Uterus (tissue), 3 donors: ENCODE measurements at regions not wholly inside any gene's neighbourhood (a gene's known extent, or its start where the extent isn't known, plus 50 kb on each side); places are given as distances from the start of the nearest gene placed in this dataset.

Source experiments
- DNase-seq, 2 donors: peaks; one replicate each; pipeline ENCODE4 v3.0.0-alpha.2; 2019 to 2020
- H3K27ac ChIP-seq, 2 donors: fragments of 200-600 bp; sonication (generic); 1 replicate in 1 of 2; 2 replicates in 1 of 2; pipeline ENCODE4 v1.5.1; 2016 to 2018
- H3K27me3 ChIP-seq, 2 donors: fragments of 200-600 bp; sonication (generic); one replicate each; pipeline ENCODE4 v1.5.1; 2018 to 2019; ENCODE audit warnings: control low read depth in 1 of 2
- H3K36me3 ChIP-seq, 2 donors: fragments of 200-600 bp; sonication (generic); one replicate each; pipeline ENCODE4 v1.5.1; 2019; ENCODE audit warnings: control low read depth in 1 of 2
- H3K4me1 ChIP-seq, 2 donors: fragments of 200-600 bp; sonication (generic); one replicate each; pipeline ENCODE4 v1.5.1; 2018 to 2019; ENCODE audit warnings: control low read depth in 1 of 2
- H3K4me3 ChIP-seq, 2 donors: fragments of 200-600 bp; sonication (generic); 1 replicate in 1 of 2; 2 replicates in 1 of 2; pipeline ENCODE4 v1.5.1; 2018 to 2019; ENCODE audit warnings: mild to moderate bottlenecking in 1 of 2
- H3K9me3 ChIP-seq, 2 donors: fragments of 200-600 bp; sonication (generic); one replicate each; pipeline ENCODE4 v1.5.1; 2019; ENCODE audit warnings: control low read depth in 1 of 2
- CTCF ChIP-seq, 4 experiments: fragments of 200-600 bp in 2 of 4; fragments of 450-650 bp in 2 of 4; sonication (generic) in 2 of 4; IDR thresholded peaks; one replicate each; pipeline ENCODE4 v1.5.1; 2016 to 2019; ENCODE audit warnings: antibody characterized with exemption in 4 of 4, mild to moderate bottlenecking in 2 of 4, moderate library complexity in 1 of 4
- POLR2A ChIP-seq, 2 donors: fragments of 450-650 bp; IDR thresholded peaks; one replicate each; pipeline ENCODE4 v1.6.1; 2016; ENCODE audit warnings: antibody characterized with exemption in 2 of 2, mild to moderate bottlenecking in 1 of 2, moderate library complexity in 1 of 2
- intact Hi-C: fragments of 100-400 bp; cut with DNase I; formaldehyde crosslinking; loops from one replicate; pipeline ENCODE4 v1.15.1; 2023; ENCODE audit warnings: low total_unique reads
- donor health status: DM: yes; HTN: yes; CAD: no.

DNA sequence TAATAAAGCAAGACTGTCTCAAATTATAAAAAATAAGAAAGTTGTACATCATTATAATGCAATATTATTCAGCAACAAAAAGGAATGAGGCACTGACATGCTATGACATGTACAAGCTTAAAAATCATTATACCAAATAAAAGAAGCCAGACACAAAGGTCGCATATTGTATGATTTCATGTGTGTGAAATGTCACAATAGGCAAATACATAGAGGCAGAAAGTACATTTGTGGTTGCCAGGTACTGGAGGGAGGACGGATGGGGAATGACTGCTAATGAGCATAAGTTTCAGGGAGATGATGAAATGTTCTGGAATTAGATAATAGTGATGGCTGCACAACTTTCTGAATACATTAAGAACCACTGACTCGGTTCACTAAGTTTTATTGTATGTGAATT lies 73.6 kb upstream of the NBPF3 start:
- no peaks in the 10 kb centered on the region for H3K9me3 ChIP-seq
- no peaks in the 10 kb centered on the region for H3K36me3 ChIP-seq
- intact Hi-C loops = loop anchor here (5.0 kb wide), 2 partner anchors 109 to 134 kb away; no protein-coding TSS in a partner anchor
- H3K27ac ChIP-seq = no peak overlapping the region
- no peaks in the 10 kb centered on the region for H3K27me3 ChIP-seq
- H3K4me3 ChIP-seq = no peak overlapping the region
- DNase-seq = no peak
- no peaks in the 10 kb centered on the region for H3K4me1 ChIP-seq
- no peak for TF ChIP-seq CTCF (IDR thresholded peaks at IDR 0.05)
- no peak for TF ChIP-seq POLR2A (IDR thresholded peaks at IDR 0.05)

- Histone ChIP-seq H3K9me3 (no peaks in the 10 kb centered on the region), H3K27me3 (no peaks in the 10 kb centered on the region), H3K36me3 (no peaks in the 10 kb centered on the region), H3K27ac (no peak overlapping the region), H3K4me3 (no peak overlapping the region), H3K4me1 (no peaks in the 10 kb centered on the region)
- TF ChIP-seq CTCF (IDR thresholded peaks at IDR 0.05) = no peak
- no peak for TF ChIP-seq POLR2A (IDR thresholded peaks at IDR 0.05)
- intact Hi-C loops = loop anchor here (5.0 kb wide), 2 partner anchors 108 to 133 kb away; no protein-coding TSS in a partner anchor
- DNase-seq = no peak
Measured at GRCh38 chr1:21365036-21365435, 74.8 kb upstream of the ECE1 start.

GRCh38 chr1:21362096-21362495 lies 71.8 kb upstream of the ECE1 start:
- no peaks in the 10 kb centered on the region for H3K27me3 ChIP-seq
- no peaks in the 10 kb centered on the region for H3K36me3 ChIP-seq
- intact Hi-C loops = no loop called here
- no peak overlapping the region for H3K27ac ChIP-seq
- DNase-seq = no peak
- no peaks in the 10 kb centered on the region for H3K4me1 ChIP-seq
- TF ChIP-seq CTCF (IDR thresholded peaks at IDR 0.05) = no peak
- TF ChIP-seq POLR2A (IDR thresholded peaks at IDR 0.05) = no peak
- H3K4me3 ChIP-seq = no peak overlapping the region
- no peaks in the 10 kb centered on the region for H3K9me3 ChIP-seq

DNA sequence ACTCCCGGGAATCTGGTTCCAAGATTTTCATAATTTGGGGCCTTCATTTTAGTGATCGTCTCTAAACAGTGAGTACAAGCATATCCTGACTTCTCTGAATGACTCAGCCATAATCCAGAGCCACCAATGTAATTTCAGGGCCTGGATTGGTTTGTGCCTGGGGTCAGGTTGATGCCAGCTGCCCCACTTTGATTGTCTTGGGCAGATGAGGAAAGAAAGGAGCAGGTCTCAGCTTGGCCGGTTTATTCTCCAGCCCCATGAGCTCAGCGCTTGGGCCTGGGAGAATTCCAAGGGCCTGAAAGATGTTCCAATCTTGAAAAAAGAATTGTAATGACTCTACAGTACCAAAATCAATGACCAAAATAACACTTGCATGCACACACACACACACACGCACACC lies 71.2 kb upstream of the ECE1 start:
- Histone ChIP-seq H3K27ac (no peak overlapping the region), H3K4me3 (no peak overlapping the region), H3K27me3 (no peaks in the 10 kb centered on the region), H3K36me3 (no peaks in the 10 kb centered on the region), H3K9me3 (no peaks in the 10 kb centered on the region), H3K4me1 (no peaks in the 10 kb centered on the region)
- intact Hi-C loops = no loop called here
- TF ChIP-seq POLR2A (IDR thresholded peaks at IDR 0.05) = no peak
- TF ChIP-seq CTCF (IDR thresholded peaks at IDR 0.05) = no peak
- DNase-seq = no peak

GRCh38 chr1:21357161-21357560 lies 66.9 kb upstream of the ECE1 start:
- H3K4me1 ChIP-seq = no peaks in the 10 kb centered on the region
- no peaks in the 10 kb centered on the region for H3K9me3 ChIP-seq
- H3K4me3 ChIP-seq = no peak overlapping the region
- H3K27ac ChIP-seq = no peak overlapping the region
- no peaks in the 10 kb centered on the region for H3K27me3 ChIP-seq
- no peak for DNase-seq
- no peaks in the 10 kb centered on the region for H3K36me3 ChIP-seq
- TF ChIP-seq POLR2A (IDR thresholded peaks at IDR 0.05) (no peak), CTCF (IDR thresholded peaks at IDR 0.05) (no peak)
- intact Hi-C loops = no loop called here
